ENCODE measurements at regions not wholly inside any gene's neighbourhood (a gene's known extent, or its start where the extent isn't known, plus 50 kb on each side); places are given as distances from the start of the nearest gene placed in this dataset.

GRCh38 chr3:67719333-67719732, 64.9 kb upstream of the SUCLG2 start:
- no peak for TF ChIP-seq CTCF (conservative IDR thresholded peaks at IDR 0.05 in 1 of 2, IDR thresholded peaks at IDR 0.05 in 1 of 2; ENCODE audit: low read depth in 1 of 2, low read length in 2 of 2)
- no peak for TF ChIP-seq EZH2 (IDR thresholded peaks at IDR 0.05; ENCODE audit: low read length, missing control alignments)
